Hematopoietic multipotent progenitor cell treated with erythropoietin and hydrocortisone succinate and interleukin-3 and kit ligand, for 8 days (in vitro differentiated cells): ENCODE measurements at regions not wholly inside any gene's neighbourhood (a gene's known extent, or its start where the extent isn't known, plus 50 kb on each side); places are given as distances from the start of the nearest gene placed in this dataset.

ENCODE experiments used
- DNase-seq: peaks from one replicate; pipeline ENCODE4 v3.0.0-alpha.2; 2015

- DNase-seq: no peak
Measured at GRCh38 chr4:14504162-14504561, 498.1 kb upstream of the CPEB2 start.

GRCh38 chr4:14513471-14513870 lies 488.8 kb upstream of the CPEB2 start:
- no peak for DNase-seq

- DNase-seq: no peak
Measured at GRCh38 chr4:14515556-14515955, 486.7 kb upstream of the CPEB2 start.

DNA sequence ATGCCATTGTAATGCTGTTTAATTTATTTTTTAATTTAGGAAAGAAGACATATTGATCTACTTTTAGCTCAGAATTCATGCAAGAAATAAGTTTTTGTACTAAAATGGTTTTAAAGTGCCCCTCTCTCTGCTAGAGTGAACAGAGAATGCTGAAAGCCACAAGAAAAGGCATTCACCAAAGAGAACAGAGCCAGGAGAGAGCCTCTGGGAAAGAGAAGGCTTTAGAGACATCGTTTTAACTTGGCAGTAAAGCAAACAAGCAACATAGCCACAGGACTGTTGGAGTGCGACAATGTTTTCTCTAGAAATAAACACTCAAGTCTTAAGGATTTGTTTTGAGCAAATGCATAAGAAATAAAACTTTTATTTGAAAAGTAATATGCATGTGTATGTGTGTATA lies 484.1 kb upstream of the CPEB2 start:
- no peak for DNase-seq

DNA sequence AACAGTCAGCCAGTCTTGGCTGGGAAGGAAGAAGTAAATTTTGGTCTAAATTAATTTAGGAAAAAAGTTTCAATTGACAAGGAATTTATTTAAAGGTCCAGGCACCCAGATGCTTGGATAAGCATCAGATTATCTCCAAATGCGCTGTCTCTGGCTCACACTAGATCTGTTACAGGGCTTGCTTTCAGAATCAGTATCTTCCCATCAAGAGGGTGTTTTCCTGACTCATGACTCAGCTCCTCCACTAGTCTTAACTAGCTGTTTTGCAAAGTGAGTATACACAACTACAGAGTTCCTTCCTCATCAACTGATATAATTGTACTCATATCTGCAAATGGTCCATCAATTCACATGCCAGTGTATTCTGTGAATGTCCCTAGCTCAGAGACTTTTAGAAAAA lies 482.1 kb upstream of the CPEB2 start:
- no peak for DNase-seq

DNA sequence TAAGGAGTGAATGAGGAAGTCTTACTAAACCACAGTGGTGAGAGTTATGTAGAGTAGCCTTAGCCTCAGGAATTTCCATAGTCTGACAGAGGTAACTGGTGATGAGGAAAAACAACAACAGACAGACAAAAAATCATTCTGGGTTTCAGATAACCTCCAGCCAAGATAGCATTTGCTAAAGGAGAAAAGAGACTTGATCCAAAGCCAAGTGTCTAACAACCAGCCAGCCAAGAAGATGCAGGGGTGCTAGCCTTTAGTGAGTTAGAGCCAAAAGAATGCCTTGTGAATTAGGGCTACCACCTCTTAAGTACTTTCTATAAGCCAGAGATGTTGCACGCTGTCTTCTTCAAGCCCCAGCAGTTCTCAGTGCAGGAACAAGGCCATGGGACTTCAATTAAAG lies 478.0 kb upstream of the CPEB2 start:
- DNase-seq: no peak

- no peak for DNase-seq
Measured at GRCh38 chr4:14528918-14529317, 473.4 kb upstream of the CPEB2 start.

DNA sequence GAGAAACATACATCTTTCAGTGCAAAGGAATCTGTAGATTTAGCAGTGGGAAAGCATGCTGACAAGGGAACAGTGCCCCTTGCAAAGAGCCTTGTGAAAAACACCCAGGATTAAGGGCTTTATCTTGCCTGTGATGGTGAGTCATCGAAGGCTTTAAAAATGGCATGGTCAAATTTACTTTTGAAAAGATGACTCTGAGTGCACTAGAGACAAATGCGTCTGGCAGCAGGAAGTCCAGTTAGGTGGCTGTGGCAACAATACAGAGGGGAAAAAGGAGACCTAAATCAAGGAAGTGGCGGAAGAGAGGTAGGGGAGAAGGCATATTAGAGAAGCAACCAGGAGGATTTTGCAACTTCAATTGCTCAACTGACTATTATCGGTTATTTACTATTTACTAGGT lies 472.6 kb upstream of the CPEB2 start:
- DNase-seq: no peak

GRCh38 chr4:14532436-14532835 lies 469.8 kb upstream of the CPEB2 start:
- no peak for DNase-seq

GRCh38 chr4:14539246-14539645 lies 463.0 kb upstream of the CPEB2 start:
- no peak for DNase-seq

GRCh38 chr4:14545163-14545562 lies 457.1 kb upstream of the CPEB2 start:
- DNase-seq: no peak

GRCh38 chr4:14545807-14546206 lies 456.5 kb upstream of the CPEB2 start:
- no peak for DNase-seq

DNA sequence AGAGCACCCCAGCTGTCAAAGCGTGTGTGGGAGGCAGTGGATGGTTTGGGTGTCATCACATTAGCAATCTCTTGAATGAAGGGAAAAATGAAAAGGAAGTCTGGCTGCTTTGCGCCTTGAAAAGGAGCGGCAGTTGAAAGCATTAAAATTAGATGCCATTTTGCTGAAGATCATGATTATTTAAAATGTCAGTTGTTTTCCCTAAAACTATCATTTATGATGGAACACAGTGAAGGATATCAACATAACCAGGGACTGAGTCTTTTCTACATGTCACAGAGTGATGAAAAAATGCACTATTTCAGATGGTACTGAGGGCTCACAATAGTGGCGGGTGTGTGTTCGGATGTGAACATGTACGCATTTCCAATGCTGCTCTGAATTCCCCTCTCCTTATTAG lies 450.2 kb upstream of the CPEB2 start:
- no peak for DNase-seq

DNA sequence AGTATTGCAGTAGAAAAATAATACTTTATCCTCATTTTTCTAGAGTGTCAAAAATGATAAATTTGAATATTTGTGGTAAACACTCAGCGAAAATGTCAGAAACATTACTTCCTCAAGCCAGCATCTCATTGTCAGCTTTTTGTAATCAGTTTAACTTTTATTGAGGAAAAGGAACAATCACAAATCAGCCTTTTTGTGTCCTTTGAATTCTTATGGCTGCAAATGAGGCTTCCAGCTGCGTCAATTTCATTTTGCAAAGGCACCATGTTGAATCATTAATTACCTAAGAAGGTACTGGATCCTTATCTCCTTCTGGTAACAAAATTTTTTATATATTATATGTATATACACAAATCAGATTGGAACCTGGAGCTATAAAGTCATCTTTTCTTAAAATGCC lies 442.6 kb upstream of the CPEB2 start:
- no peak for DNase-seq

- DNase-seq: no peak
Measured at GRCh38 chr4:14560577-14560976, 441.7 kb upstream of the CPEB2 start.

- no peak for DNase-seq
Measured at GRCh38 chr4:14562901-14563300, 439.4 kb upstream of the CPEB2 start.

DNA sequence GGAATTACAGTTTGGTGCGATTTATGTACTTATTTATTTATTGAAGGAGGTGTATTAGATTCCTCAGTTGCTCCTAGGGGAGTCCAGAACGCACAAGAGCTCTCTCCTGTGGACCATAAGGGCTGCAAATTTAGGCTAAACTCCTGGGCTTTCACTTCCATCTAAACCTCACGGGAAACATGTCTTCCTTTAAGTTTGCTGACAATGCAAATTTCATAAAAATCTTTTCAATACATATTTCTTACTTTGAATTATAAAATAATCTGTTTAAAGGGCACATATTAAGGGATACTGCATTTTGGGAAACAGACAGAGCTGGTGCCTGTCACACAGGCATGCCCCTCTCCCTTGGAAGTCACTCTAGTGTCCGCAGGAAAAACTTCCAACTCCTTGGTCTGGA lies 438.0 kb upstream of the CPEB2 start:
- no peak for DNase-seq

DNA sequence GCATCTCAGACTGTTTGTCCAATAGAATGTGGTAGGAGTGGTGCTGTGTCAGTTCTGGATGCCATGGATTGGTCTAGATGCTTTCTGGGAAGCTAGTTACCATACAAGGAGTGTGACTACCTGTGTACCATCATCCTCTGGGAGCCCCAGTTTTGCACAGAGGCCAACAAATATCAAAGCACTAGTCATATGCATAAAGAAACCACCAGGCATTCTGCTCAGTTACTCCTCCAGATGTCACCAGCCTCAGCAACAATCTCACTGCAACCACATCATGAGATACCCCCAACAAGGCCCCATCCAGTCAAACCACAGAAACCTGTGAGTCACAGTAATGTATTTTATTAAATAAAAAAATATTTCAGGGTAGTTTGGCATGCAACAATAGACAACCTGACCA lies 435.8 kb upstream of the CPEB2 start:
- no peak for DNase-seq

DNA sequence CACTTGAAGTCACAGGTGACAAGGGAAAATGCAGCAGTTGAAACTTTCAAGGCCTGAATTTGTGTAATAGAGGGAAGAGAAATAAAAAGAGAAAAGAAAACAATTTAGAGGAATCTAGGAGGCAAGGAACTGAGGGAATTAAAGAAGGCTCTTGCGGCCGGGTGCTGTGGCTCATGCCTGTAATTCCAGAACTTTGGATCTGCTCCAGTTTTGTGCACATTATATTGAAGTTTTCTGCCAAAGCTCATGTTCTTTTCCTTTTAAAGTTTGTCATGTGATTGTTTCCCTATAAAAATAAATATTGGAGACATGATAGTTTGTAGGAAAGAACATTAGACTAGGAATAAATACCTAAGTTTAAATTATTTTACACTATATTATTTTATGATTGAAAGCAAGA lies 433.9 kb upstream of the CPEB2 start:
- DNase-seq: no peak

DNA sequence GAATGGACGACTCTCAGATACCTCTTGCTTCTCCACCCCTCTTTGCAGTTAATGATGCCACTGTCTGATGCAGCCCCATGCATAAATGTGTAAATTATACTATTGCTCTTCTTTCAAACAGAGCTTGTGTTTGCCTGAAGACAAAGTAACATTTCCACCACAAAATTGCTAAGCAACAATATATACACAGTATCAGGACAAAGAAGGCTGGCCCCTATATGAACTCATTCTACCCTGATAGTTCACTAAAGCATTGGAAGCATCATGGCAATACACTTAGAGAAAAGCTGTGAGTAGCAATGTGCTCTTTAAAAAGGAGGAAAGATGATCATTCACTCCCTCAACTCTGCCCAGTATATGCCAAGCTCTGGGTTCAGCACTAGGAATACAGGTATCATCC lies 427.0 kb upstream of the CPEB2 start:
- no peak for DNase-seq

GRCh38 chr4:14575919-14576318 lies 426.4 kb upstream of the CPEB2 start:
- DNase-seq: no peak

- no peak for DNase-seq
Measured at GRCh38 chr4:14580061-14580460, 422.2 kb upstream of the CPEB2 start.

DNA sequence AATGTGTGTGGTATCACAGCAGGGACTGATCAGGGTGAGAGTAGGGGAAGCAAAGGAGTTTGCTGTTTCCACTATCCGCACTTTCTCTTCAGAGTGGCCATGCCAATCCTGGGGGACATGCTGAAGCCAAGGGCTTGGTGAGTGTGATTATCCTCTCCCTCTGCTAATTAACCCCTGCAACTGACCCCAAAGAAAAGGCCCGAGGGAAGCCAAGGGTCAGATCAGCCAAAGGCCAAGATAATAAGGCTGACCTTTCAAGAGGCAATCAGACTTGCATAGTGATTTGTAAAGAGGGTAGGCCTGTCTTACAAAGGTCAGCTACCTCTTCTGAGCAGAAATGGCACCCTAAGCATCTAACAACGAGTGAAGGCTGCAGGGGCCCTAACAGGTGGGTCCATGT lies 420.5 kb upstream of the CPEB2 start:
- no peak for DNase-seq

- no peak for DNase-seq
Measured at GRCh38 chr4:14582677-14583076, 419.6 kb upstream of the CPEB2 start.

- DNase-seq: no peak
Measured at GRCh38 chr4:14583331-14583730, 418.9 kb upstream of the CPEB2 start.

GRCh38 chr4:14583752-14584151 lies 418.5 kb upstream of the CPEB2 start:
- DNase-seq: no peak
